Hepatocyte (in vitro differentiated cells): ENCODE measurements at regions not wholly inside any gene's neighbourhood (a gene's known extent, or its start where the extent isn't known, plus 50 kb on each side); places are given as distances from the start of the nearest gene placed in this dataset.

Source experiments
- DNase-seq: peaks from one replicate; pipeline ENCODE4 v3.0.0-alpha.2; 2016; ENCODE audit warnings: low spot score
- H2AFZ ChIP-seq: fragments of 200-600 bp; sonication (generic); 2 replicates; pipeline ENCODE4 v1.6.0; 2016; ENCODE audit warnings: antibody characterized with exemption, mild to moderate bottlenecking
- H3K27ac ChIP-seq: fragments of 200-600 bp; sonication (generic); 2 replicates; pipeline ENCODE4 v1.5.1; 2016; ENCODE audit warnings: mild to moderate bottlenecking
- H3K27me3 ChIP-seq: fragments of 200-600 bp; sonication (generic); 2 replicates; pipeline ENCODE4 v1.6.1; 2016
- H3K36me3 ChIP-seq: fragments of 200-600 bp; sonication (generic); replicated peaks from 2 replicates; pipeline ENCODE4 v1.5.1; 2016; ENCODE audit warnings: low read depth; ENCODE audit not compliant: insufficient read depth
- H3K4me1 ChIP-seq: fragments of 200-600 bp; sonication (generic); 2 replicates; pipeline ENCODE4 v1.5.1; 2016; ENCODE audit warnings: mild to moderate bottlenecking, moderate library complexity; ENCODE audit not compliant: insufficient read depth
- H3K4me2 ChIP-seq: fragments of 200-600 bp; sonication (generic); 2 replicates; pipeline ENCODE4 v1.6.0; 2016
- H3K4me3 ChIP-seq: fragments of 200-600 bp; sonication (generic); 2 replicates; pipeline ENCODE4 v1.5.1; 2016; ENCODE audit warnings: mild to moderate bottlenecking
- H3K79me2 ChIP-seq: fragments of 200-600 bp; sonication (generic); 2 replicates; pipeline ENCODE4 v1.6.0; 2017; ENCODE audit warnings: mild to moderate bottlenecking
- H3K9me2 ChIP-seq: fragments of 200-600 bp; sonication (generic); replicated peaks from 2 replicates; pipeline ENCODE4 v1.6.0; 2017; ENCODE audit warnings: mild to moderate bottlenecking; ENCODE audit not compliant: insufficient read depth
- H3K9me3 ChIP-seq: fragments of 200-600 bp; sonication (generic); 2 replicates; pipeline ENCODE4 v1.5.1; 2016; ENCODE audit warnings: low read depth, mild to moderate bottlenecking
- H4K20me1 ChIP-seq: fragments of 200-600 bp; sonication (generic); 2 replicates; pipeline ENCODE4 v1.6.0; 2016; ENCODE audit warnings: mild to moderate bottlenecking; ENCODE audit not compliant: insufficient read depth, poor library complexity, severe bottlenecking
- CTCF ChIP-seq: fragments of 200-600 bp; sonication (generic); IDR thresholded peaks from 2 replicates; pipeline ENCODE4 v1.5.1; 2016; ENCODE audit warnings: antibody characterized with exemption, mild to moderate bottlenecking; ENCODE audit not compliant: poor library complexity
- EZH2 ChIP-seq: fragments of 200-600 bp; sonication (generic); IDR thresholded peaks from 2 replicates; pipeline ENCODE4 v1.6.1; 2016; ENCODE audit warnings: antibody characterized with exemption, mild to moderate bottlenecking, borderline replicate concordance
- EZH2phosphoT487 ChIP-seq: fragments of 200-600 bp; sonication (generic); IDR thresholded peaks from one replicate; pipeline ENCODE4 v1.6.1; 2018; ENCODE audit warnings: antibody characterized with exemption, mild to moderate bottlenecking, low read depth, moderate library complexity; ENCODE audit not compliant: unreplicated experiment, severe bottlenecking
- WGBS: methylation state at CpG from one replicate; pipeline ENCODE4 v1.1.6; 2016; ENCODE audit warnings: low lambda C conversion rate; ENCODE audit errors: missing lambda C conversion rate; 5-methylcytosine and 5-hydroxymethylcytosine counted together

- Histone ChIP-seq H2AFZ (no peak overlapping the region), H3K4me1 (no peaks in the 10 kb centered on the region), H3K36me3 (no peaks in the 10 kb centered on the region), H3K27ac (no peak overlapping the region), H3K4me2 (no peak overlapping the region), H3K9me2 (no peaks in the 10 kb centered on the region), H4K20me1 (no peaks in the 10 kb centered on the region), H3K79me2 (no peaks in the 10 kb centered on the region), H3K9me3 (no peaks in the 10 kb centered on the region), H3K27me3 (no peaks in the 10 kb centered on the region), H3K4me3 (no peak overlapping the region)
- TF ChIP-seq CTCF (no peak), EZH2phosphoT487 (no peak), EZH2 (no peak)
- WGBS: 96% methylated on average over 5 of the region's 5 CpGs
- no peak for DNase-seq
Measured at GRCh38 chr5:138631096-138631928, 56.1 kb upstream of the HSPA9 start.

GRCh38 chr5:138629392-138629791 is 54.2 kb upstream of the HSPA9 start:
- no peak for DNase-seq
- 90% methylated on average over 3 of the region's 3 CpGs for WGBS

GRCh38 chr5:138626333-138626944 is 51.2 kb upstream of the HSPA9 start:
- Histone ChIP-seq H3K27ac (no peak overlapping the region), H4K20me1 (no peaks in the 10 kb centered on the region)

More at GRCh38 chr5:138629392-138629791, 54.2 kb upstream of the HSPA9 start:
- Histone ChIP-seq H2AFZ (no peak overlapping the region), H4K20me1 (no peaks in the 10 kb centered on the region), H3K9me2 (no peaks in the 10 kb centered on the region), H3K4me2 (no peak overlapping the region), H3K27ac (no peak overlapping the region), H3K9me3 (no peaks in the 10 kb centered on the region), H3K79me2 (no peaks in the 10 kb centered on the region), H3K27me3 (no peaks in the 10 kb centered on the region), H3K36me3 (no peaks in the 10 kb centered on the region), H3K4me1 (no peaks in the 10 kb centered on the region), H3K4me3 (no peak overlapping the region)
- no peak for TF ChIP-seq EZH2phosphoT487
- no peak for TF ChIP-seq CTCF
- no peak for TF ChIP-seq EZH2

More at GRCh38 chr5:138626333-138626944, 51.2 kb upstream of the HSPA9 start:
- TF ChIP-seq CTCF (no peak), EZH2phosphoT487 (no peak), EZH2 (no peak)
- Histone ChIP-seq H3K9me3 (no peaks in the 10 kb centered on the region), H3K79me2 (no peaks in the 10 kb centered on the region), H3K4me2 (no peak overlapping the region), H2AFZ (no peak overlapping the region), H3K4me3 (no peak overlapping the region), H3K36me3 (no peaks in the 10 kb centered on the region), H3K27me3 (no peaks in the 10 kb centered on the region), H3K9me2 (no peaks in the 10 kb centered on the region), H3K4me1 (no peaks in the 10 kb centered on the region)
- 88% methylated on average over 5 of the region's 5 CpGs for WGBS
- no peak for DNase-seq
